ENCODE measurements at regions not wholly inside any gene's neighbourhood (a gene's known extent, or its start where the extent isn't known, plus 50 kb on each side); places are given as distances from the start of the nearest gene placed in this dataset.
A peak's percentile ranks its signal among the peaks of the same experiment; 100 is the strongest.

DNA sequence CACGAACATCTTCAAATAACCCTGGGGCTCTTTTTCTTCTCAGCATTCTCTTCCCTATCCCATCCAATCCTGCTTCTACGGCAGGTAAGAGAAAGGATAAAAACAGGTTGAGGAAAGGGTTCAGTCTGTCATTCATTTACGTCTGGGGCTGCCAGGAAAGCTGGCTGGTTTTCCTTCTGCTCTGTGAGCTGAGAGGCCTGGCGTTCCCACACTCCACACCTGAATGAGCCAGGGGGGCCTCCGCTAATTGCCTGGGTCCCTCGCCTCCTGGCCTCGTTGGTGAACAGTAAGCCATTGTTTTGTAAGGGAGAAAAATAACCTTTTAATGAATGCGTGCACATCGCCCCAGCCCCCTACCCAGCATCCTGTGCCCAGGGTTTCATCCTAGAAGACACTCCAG lies 70.8 kb upstream of the SIM2 start:
- no peak for DNase-seq (ENCODE audit: low read depth in 2 of 2, low spot score in 1 of 2)

DNA sequence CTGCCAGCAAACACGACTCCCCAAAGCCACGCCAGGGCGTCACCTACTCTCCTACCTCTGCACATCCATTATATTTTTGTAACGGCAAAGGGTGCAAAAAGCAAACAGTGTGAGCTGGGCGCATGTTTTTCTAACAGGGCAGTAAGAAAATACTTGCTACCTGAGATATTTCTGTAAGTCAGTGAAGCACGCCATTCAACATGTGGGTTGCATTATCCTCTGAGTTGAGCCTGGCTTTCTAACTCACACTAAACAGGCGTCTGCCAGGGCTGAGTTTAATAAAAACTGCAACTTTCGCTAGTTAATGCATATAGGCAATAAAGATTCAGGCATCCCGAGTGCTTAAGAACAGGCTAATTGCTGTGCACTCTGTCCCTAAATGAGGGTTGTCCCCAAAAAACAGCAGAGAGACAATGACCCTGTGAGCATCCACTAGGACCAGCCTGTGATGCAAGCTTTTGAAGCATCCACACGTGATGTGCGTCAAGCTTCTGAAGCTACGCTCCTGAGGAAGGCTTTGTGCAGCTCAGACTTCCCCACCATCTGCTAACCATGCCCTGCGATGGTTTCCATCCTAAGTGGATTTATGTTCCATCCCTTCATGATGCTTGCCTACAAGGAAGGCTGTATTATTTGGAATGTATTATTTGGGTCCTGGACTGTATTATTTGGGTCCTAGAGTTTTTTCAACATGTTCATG lies 70.0 kb upstream of the SIM2 start:
- DNase-seq (ENCODE audit: low read depth in 2 of 2, low spot score in 1 of 2), result no peak

GRCh38 chr21:36630485-36631206 lies 68.3 kb upstream of the SIM2 start:
- peak; percentile 44 for DNase-seq (ENCODE audit: low read depth in 2 of 2, low spot score in 1 of 2)

DNA sequence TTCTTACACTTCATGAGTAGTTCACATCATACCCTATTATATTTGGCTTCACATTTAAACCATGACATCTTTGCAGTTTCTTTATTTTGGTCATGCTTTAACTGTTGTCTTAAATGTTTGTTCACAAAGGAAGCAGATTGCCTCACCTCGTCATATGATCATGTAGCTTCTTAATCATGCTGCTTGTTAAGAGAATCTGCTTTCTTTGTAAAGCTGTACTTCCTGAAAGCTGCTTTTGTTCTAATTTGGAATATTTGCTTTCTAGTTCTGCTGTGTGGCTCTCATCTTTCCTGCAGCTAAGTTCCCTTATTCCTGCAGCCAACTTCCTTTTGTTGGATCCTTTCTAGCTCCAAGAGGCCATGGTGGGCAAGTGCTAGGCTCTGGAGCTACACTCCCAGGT lies 62.9 kb upstream of the SIM2 start:
- no peak for DNase-seq (ENCODE audit: low read depth in 2 of 2, low spot score in 1 of 2)

GRCh38 chr21:36636439-36636838 lies 62.5 kb upstream of the SIM2 start:
- DNase-seq (ENCODE audit: low read depth in 2 of 2, low spot score in 1 of 2), result no peak

GRCh38 chr21:36639769-36640168 lies 59.1 kb upstream of the SIM2 start:
- no peak for DNase-seq (ENCODE audit: low read depth in 2 of 2, low spot score in 1 of 2)

- DNase-seq (ENCODE audit: low read depth in 2 of 2, low spot score in 1 of 2), result no peak
Observed at GRCh38 chr21:36640174-36640720, 58.7 kb upstream of the SIM2 start.

GRCh38 chr21:36640721-36641244 lies 58.1 kb upstream of the SIM2 start:
- DNase-seq (ENCODE audit: low read depth in 2 of 2, low spot score in 1 of 2), result no peak

DNA sequence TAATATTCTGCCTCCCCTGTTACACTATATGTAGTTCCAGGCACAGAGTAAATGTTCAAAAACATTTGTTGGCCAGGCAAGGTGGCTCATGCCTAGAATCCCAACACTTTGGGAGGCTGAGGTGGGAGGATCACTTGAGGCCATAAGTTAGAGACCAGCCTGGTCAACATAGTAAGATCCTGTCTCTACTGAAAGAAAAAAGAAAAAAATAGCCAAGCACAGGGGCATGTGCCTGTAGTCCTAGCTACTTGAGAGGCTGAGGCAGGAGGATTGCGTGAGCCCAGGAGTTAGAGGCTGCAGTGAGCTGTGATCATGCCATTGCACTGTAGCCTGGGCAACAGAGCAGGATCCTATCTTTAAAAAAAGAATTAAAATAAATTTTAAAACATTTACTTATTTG lies 57.6 kb upstream of the SIM2 start:
- no peak for DNase-seq (ENCODE audit: low read depth in 2 of 2, low spot score in 1 of 2)

GRCh38 chr21:36641886-36642285 lies 57.0 kb upstream of the SIM2 start:
- no peak for DNase-seq (ENCODE audit: low read depth in 2 of 2, low spot score in 1 of 2)

DNA sequence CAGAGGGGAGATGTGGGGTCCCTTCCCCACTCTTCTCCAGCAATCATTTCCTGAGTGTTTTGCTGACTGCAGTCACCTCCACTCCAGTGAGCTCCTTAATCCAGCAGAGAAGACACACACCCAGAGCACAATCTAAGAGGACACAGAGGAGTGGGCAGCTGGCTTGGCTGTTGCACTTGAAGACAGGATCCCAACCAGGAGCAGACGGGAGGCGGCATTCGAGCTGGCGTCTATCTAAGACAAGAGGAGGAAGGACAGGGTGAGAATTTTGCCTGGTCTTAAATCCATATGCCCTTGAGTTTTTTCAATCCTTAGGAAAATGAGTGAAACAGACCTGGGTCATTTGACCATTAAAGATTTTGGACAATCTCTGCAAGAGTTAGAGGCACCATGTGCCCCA lies 56.1 kb upstream of the SIM2 start:
- no peak for DNase-seq (ENCODE audit: low read depth in 2 of 2, low spot score in 1 of 2)

- DNase-seq (ENCODE audit: low read depth in 2 of 2, low spot score in 1 of 2), result no peak
Observed at GRCh38 chr21:36643374-36644250, 55.3 kb upstream of the SIM2 start.

DNA sequence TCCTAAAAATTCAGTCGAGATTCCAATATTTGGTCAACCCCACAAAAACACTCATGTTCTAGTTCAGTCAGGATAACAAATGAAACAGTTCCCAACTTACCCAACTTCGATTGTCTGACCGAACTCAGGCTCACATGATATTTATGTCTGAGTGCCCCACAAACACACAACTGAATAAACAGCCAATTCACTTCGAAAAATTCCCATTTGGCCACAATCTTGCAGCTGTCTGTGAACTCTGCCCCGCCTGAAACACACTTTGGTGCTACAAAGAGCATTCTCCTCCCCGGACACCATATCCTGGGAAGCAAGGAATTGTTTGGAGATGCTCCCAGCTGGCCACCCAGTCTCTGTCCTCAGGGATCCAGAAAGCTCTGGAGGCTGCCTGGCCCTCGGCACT lies 52.9 kb upstream of the SIM2 start:
- no peak for DNase-seq (ENCODE audit: low read depth in 2 of 2, low spot score in 1 of 2)

DNA sequence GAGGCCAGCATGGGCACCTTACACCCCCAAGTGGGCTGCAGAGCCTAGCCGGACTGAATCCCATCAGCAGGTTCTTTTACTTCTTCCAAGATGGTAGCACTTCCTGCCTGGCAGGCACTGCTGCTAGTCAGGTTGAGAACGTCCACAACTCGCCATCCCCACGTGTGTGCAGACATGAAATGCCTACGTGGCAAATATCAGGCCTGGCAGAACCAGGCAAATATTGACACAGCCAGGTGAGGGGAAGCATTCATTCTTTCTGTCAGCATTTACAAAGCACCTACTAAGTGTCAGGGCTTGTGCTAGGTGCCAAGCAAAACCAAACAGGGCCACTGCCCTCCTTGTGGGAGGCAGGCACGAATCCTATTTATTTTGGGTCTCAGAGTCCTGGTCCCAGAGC lies 52.3 kb upstream of the SIM2 start:
- DNase-seq (ENCODE audit: low read depth in 2 of 2, low spot score in 1 of 2), result no peak

DNA sequence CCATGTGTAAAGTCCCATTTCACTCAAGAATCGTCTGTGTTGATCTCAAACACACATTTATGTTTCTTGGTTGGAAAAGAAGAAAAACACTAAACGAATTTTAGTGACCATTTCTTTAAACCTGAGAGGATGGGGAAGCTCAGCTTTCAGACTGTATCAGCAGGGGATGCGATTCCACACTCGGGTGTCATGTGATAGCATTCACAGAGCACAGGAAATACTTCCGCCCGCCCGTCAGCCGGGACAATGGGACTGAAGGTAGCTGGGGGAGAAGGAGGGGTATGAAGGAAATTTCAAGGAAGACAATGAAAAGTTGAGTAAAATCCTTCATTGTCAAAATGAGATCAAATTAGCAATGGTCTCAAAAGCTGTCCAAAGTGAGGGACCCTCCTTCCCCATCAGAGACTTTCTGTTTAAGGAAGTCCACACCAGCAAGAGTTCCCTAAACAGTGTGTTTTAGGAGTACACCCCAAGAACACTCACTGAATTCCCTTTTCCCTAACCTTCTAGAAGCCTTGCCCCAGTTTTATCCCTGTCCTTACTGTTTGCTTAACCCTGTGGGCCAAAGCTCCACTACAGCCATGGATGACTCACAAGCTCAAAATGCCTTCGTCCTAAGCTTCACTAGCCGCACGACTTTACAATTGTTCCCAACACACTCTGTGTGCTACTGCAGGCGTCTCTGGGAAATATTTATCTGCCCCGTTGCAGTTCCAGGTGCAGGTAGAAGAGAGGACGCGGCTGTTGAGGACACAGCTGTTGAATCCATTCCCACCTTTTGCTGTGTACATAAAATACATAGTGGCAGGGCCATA lies 51.4 kb upstream of the SIM2 start:
- no peak for DNase-seq (ENCODE audit: low read depth in 2 of 2, low spot score in 1 of 2)

Data from stimulated activated CD8-positive, alpha-beta memory T cell treated with anti-CD3 and anti-CD28 coated beads, Interleukin-4, amount 100 ng/mL, for 1 hour (primary cell).